ENCODE measurements at regions not wholly inside any gene's neighbourhood (a gene's known extent, or its start where the extent isn't known, plus 50 kb on each side); places are given as distances from the start of the nearest gene placed in this dataset.
"Not testable (repeated sequence)": the region's sequence is repeated elsewhere in the genome, so short reads cannot be mapped to it uniquely, and the experiment has no call there.

- DNase-seq: no peak
Measured at GRCh38 chr15:72866182-72866581, 82.6 kb upstream of the ADPGK start.

DNA sequence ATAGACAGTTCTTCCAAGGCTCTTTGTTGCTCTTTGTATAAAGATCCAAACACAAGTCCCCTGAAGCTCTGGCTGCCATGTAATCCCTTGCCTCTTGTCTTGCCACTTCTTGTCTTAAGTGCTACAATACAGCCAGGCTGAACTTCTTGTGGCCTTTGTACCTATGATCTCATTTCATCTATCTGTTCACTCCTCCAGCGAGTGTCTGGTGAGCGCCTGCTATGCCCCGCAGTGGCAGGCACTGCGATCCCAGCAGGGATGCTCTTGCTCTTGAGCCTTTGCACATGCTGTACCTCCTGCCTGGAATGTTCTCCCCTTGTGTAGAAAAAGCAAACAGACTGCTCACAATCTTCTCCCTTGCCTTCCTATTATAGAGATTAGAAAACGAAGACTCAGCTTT is 81.9 kb upstream of the ADPGK start:
- DNase-seq: no peak

DNA sequence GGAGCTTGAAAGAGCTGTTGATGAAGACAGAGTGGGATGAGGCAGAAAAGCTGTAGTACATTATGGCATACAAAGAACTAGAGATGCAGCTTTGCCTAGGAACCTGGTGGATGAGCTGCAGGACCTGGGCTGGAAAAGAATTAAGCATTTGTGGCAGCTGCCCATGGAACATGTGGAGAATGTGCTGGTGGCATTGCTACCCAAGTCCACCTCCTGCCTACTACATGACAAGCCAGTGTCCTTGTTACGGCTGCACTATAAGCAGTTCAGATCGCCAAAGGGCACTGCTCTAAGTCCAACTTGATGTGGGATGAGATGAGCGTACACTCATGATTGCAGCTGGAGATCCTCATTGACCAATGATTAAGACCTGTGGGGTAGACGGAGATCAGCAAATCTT is 81.1 kb upstream of the ADPGK start:
- no peak for DNase-seq

GRCh38 chr15:72861354-72861910 is 77.9 kb upstream of the ADPGK start:
- DNase-seq: no peak

- DNase-seq: no peak
Measured at GRCh38 chr15:72859757-72860145, 76.2 kb upstream of the ADPGK start.

DNA sequence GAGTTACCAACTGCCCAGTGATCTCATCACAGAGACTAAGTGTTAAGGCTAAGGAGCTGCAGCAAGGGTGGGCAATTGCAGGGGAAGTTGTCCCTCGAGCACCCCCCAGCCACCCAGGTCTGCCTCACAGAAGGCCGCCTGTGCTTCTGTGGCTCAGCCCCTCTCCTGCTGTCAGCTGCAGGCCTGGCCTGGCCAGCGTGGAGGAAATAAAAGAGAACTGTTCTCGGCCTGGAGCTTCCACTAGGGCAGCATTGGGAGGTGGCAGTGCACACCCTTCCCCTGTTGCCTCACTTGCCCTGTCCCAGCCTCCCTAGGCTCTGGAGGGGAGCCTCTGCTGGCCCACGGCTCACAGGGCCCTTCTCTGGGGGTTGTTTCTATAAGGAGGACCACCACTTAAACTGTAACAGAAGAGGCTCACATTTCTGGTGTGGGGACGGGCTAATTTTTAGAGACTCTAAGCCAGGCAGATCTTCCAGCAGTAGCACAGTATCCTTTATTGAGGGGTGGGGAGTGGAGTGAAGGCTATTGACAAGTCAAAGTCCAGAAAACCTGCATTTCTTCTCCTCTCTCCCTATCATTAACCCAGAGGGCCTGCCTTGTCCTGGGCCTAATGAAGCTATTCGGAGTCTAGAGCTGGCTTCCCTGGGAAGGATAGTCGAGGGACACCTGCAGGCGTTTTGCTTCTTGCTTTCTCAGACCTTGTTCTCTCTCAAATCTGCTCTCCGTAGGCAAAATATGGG is 75.6 kb upstream of the ADPGK start:
- DNase-seq: no peak

DNA sequence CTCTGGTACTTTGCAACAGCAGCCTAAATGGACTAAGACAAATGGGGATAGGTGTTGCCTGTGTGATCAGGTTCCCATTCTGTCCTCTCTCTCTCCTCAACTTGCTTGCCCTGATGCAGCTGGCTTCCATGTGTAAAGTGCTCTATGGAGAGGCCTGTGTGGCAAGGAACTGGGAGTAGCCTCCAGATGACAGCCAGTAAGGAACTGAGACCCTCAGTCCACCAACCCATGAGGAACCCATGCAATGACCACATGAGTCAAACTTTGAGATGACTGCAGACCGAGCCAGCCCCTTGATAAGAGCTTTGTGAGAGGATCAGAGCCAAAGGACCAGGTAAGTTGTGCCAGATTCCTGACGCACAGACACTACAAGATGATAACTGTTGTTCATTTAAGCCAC is 74.6 kb upstream of the ADPGK start:
- no peak for DNase-seq

DNA sequence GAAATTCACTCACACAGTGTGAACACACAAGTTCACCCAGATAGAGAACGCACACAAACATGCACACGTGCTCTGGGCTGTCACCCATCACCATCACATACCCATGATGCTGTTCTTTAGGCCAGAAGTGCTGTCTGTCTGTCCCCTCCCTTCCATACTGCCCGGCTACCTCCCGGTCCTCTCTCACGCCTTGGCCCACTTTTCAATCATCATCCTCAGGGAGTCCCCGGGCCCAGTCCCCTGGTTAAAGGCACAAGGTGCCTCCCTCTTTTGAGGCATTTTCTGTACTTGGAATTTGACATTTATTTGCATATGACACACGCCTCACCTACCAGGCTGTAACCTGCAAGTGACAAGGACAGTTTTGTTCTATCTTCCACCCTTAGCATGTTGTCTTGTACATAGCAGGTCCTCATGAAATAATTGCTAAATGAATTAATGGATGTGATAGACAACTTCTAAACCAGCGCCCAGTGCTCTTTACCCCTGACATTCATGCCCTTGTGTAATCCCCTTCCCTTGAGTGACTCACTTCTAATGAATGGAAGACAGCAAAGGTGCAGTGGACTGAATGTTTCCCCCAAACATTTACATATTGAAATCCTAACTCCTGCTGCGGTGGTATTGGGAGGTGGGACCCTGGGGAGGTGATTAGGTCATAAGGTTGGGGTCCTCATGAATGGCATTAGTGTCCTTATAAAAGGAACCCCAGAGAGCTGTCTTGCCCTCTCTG is 73.9 kb upstream of the ADPGK start:
- no peak for DNase-seq

DNA sequence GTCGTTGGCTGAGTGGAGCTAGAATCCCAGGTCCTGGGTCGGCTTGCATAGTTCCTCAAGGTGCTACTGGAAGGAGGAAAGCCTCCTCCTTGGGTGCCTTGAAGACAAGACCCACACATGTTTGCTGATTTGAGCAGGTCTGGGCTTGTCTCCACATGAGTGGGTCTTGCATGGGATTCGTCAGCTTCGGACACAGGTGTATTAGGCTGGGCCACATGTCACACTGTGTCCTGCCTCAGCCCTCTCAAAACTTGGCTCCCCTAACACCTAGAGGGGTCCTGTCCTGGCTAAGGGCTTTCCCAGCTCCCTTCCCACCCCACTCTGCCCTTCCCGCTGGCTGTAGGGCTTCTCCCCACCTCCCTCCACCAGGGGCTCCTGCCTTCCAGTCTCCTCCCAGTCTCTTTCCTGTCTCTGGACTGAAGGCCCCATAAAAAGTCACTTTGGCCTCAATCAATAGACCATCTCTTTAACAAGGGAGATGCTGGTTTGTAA is 73.0 kb upstream of the ADPGK start:
- DNase-seq: no peak

GRCh38 chr15:72855791-72856190 is 72.2 kb upstream of the ADPGK start:
- no peak for DNase-seq

DNA sequence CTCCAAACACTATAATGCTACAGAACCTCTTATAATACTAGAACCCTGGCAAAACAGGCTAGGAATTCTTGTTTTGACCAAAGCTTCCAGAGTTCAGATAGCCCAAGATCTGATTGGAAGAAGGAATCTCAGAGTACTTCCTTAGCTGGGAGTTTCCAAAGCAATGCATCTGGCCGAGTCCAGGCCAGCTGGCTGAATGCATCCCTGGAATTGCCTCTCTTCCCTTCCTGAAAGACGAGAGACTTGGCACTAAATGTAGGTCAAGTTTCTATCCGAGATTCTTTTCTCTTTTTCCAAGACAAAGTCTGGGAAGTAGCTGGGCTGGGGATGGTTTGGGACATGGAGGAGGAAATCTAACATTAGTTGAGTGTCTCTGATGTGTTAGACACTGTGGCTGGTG is 68.7 kb upstream of the ADPGK start:
- peak; percentile 86 for DNase-seq

DNA sequence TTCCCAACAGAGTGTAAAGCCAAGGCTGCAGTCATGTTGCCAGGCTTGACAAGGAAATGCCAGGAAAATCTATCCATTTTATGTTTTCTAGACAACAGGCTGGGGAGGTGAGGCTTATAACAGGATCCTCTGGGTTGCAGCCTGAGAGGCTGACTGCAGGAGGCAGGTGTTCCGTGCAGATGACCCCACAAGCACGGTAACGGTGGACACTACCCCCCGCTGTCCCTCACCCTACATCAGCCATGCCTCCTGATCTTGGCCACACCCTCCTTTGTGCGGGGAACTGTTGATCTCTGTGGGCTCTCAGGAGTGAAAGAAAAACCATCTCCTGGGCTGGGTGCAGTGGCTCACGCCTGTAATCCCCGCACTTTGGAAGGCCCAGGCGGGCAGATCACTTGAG is 68.0 kb upstream of the ADPGK start:
- DNase-seq: no peak

DNA sequence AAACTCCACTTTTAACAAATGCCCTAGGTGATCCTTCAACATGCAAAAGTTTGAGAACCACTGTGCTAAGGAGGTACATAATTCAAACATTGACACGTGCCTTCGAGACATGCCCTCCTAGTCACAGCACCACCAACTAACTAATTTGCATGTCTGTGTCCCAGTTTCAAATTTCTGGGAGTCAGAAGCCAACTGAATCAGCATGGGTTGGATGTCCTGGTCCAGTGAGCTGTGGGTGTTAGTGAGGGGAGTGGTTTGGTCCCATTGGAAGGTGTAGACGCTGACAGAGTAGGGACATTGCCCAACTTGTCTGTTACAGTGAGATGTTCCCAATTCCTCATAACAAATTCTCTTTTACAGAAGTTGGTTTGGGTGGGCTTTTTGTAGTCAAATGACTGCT is 67.3 kb upstream of the ADPGK start:
- no peak for DNase-seq

- no peak for DNase-seq
Measured at GRCh38 chr15:72847806-72848205, 64.2 kb upstream of the ADPGK start.

GRCh38 chr15:72847033-72847432 is 63.5 kb upstream of the ADPGK start:
- no peak for DNase-seq

- peak; percentile 30 for DNase-seq
Measured at GRCh38 chr15:72845981-72846383, 62.4 kb upstream of the ADPGK start.

DNA sequence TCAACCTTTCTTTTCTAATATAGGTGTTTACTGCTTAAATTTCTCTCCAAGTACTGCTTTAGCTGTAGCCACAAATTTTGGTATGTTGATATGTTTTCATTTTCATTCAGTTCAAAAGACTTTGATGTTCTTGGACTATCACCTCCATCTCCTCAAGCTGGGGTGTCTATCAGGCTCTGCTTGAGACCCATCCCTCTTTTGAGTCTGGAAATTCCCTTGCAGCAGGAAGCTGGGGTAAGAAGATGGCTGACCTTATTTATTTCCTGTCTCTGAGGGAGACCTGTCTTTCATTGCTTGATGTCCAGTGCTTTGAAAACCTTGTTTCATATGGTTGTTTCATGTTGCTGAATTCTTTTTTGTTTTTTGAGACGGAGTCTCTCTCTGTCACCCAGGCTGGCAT is 60.5 kb upstream of the ADPGK start:
- DNase-seq: no peak

DNA sequence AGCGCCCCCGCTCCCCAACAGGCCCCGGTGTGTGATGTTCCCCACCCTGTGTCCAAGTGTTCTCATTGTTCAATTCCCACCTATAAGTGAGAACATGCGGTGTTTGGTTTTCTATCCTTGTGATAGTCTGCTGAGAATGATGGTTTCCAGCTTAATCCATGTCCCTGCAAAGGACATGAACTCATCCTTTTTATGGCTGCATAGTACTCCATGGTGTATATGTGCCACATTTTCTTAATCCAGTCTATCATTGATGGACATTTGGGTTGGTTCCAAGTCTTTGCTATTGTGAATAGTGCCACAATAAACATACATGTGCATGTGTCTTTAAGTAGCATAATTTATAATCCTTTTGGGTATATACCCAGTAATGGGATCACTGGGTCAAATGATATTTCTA is 59.8 kb upstream of the ADPGK start:
- not testable (repeated sequence) for DNase-seq

DNA sequence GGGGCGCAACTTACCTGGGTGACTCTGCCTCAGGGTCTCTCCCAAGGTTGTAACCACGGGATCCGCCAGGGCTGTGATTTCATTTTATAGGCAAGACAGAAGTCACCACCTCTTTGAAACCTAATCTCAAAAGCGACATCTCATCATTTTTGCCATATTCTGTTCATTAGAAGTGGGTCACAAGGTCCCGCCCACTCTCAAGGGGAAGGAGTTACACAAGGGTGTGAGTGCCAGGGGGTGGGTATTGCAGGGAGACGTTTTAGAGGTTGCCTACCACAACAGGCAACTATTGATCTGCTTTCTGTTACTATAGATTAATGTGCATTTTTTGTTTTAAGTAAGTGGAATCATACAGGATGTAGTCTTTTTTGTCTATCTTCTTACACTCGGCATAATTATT is 56.6 kb upstream of the ADPGK start:
- DNase-seq: no peak

GRCh38 chr15:72838311-72838731 is 54.8 kb upstream of the ADPGK start:
- no peak for DNase-seq

GRCh38 chr15:72836676-72837330 is 53.2 kb upstream of the ADPGK start:
- no peak for DNase-seq

DNA sequence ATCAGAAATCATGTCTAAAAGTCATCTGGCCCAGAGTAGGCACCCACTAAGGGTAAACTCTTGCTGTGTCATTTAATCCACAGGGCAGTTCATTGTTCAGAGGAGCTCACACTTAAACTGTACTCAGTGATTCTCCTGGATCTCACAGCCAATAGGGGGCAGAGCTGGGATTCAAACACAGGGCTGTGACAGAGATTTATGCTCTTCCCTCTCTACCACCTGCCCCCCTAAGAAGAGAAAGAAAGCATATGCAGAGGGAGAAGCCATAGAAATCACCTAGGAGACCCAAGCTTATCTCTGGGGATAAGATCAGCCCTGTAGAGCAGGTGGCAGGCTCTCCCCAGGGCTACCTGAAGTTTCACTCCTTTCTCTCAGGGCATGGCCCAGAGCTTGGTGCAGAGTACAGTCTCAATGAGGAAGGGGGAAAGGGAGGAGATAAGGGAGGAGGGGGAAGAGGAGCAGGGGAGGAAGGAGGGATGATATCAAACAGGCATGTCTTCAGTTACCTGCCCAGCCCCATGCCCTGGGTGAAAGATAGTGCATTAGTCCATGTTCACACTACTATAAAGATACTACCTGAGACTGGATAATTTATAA is 51.8 kb upstream of the ADPGK start:
- no peak for DNase-seq
